NCI-H146 (cell line): ENCODE measurements at regions not wholly inside any gene's neighbourhood (a gene's known extent, or its start where the extent isn't known, plus 50 kb on each side); places are given as distances from the start of the nearest gene placed in this dataset.

Experiments
- DNase-seq: peaks from one replicate; lab custom pipeline; 2025; lab: John Stamatoyannopoulos, UW

- no peak for DNase-seq
Measured at GRCh38 chr1:225707824-225708223, 54.9 kb upstream of the ENAH start.

DNA sequence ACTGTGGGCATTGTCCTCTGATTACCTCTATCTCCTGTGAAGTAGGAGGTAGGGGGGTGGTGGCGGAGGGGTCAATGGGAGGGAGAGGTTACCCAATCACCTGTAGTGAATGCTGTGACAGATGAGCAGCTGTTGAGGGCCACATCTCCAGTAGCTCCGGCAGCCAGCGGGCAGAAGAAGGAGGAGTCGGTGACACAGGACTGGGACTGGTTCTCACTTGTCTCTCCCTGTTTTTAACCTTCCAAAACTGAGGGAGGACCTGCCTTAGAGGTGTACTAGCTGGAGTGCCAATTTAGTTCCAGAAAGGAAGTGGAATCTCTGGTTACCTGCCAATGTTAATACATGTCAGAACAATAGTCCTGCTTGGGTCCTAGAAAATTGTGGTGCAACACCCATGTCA is 56.2 kb upstream of the ENAH start:
- peak; percentile 14 for DNase-seq

DNA sequence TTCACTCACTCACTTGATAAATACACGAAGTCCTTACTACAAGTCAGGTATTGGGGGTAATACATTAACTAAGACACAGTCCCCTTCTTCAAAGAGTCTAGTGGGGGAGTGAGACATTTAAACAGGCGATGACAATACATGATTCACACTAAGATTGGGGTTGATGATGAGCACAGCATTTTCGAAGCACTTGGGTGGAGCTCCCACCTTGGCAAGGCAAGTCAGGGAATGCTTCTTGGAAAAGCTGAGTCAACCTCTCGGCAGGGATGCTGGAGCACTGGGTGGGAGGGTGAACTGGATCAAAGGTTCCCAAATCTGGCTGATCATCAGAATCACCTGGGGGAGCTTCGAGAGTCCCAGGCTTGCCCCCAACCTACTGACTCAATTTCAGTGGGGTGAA is 57.9 kb upstream of the ENAH start:
- DNase-seq = no peak

GRCh38 chr1:225711236-225711937 is 58.5 kb upstream of the ENAH start:
- no peak for DNase-seq

DNA sequence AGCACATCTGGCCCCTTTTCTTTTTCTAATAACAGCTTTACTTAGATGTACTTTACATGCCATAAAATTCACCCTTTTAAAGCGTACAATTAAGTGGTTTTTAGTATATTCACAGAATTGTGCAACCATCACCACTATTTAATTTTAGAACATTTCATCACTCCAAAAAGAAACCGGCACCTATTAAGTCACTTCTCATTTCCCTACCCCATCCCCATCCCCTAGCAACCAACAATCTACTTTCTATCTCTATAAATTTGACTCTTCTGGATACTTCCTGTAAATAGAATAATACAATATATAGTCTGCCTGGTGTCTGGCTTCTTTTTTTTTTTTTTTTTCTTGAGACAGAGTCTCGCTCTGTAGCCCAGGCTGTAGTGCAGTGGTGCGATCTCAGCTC is 59.5 kb upstream of the ENAH start:
- no peak for DNase-seq

- no peak for DNase-seq
Measured at GRCh38 chr1:225713281-225713680, 60.4 kb upstream of the ENAH start.

DNA sequence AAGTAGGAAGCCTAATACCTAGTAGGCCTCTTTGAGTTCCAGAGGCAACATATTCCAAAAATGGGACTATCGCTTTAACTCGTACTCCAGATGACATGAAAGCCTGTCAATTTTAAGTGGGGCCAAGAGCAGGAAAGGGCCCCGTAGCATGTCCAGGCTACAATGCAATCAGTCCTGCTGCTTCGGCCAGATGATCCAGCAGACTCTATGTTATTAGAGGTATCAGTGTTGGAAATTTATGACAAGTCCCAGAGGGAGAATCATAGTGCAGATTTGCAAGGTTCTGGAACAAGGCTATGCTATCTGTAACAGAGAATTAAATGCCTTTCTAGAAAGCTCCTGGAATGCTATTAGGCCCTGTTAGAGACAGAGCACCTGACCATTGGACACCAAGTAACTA is 56.7 kb upstream of the SRP9 start:
- no peak for DNase-seq

GRCh38 chr1:225724251-225724650 is 53.4 kb upstream of the SRP9 start:
- no peak for DNase-seq
